Effector memory CD4-positive, alpha-beta T cell (primary cell): ENCODE measurements at regions not wholly inside any gene's neighbourhood (a gene's known extent, or its start where the extent isn't known, plus 50 kb on each side); places are given as distances from the start of the nearest gene placed in this dataset.

ENCODE experiments used
- DNase-seq, 3 donors: peaks; one replicate each; pipeline ENCODE4 v3.0.0-alpha.2; 2020
- H3K27ac ChIP-seq: 2 replicates; pipeline ENCODE4 v1.7.0; 2013; ENCODE audit warnings: mild to moderate bottlenecking, low read length, moderate library complexity; ENCODE audit not compliant: insufficient read depth, poor library complexity, severe bottlenecking
- H3K27me3 ChIP-seq: replicated peaks from 2 replicates; pipeline ENCODE4 v1.7.0; 2013; ENCODE audit warnings: mild to moderate bottlenecking, low read length; ENCODE audit not compliant: insufficient read depth, control insufficient read depth, poor library complexity, severe bottlenecking
- H3K36me3 ChIP-seq: 2 replicates; pipeline ENCODE4 v1.7.0; 2013; ENCODE audit warnings: mild to moderate bottlenecking, low read length, moderate library complexity; ENCODE audit not compliant: control insufficient read depth, insufficient read depth
- H3K4me1 ChIP-seq: 2 replicates; pipeline ENCODE4 v1.7.0; 2013; ENCODE audit warnings: low read length, mild to moderate bottlenecking; ENCODE audit not compliant: control insufficient read depth, insufficient read depth, poor library complexity, severe bottlenecking
- H3K4me3 ChIP-seq: 2 replicates; pipeline ENCODE4 v1.7.0; 2013; ENCODE audit warnings: low read length, low read depth, mild to moderate bottlenecking; ENCODE audit not compliant: insufficient read depth, poor library complexity, severe bottlenecking
- H3K9me3 ChIP-seq: 2 replicates; pipeline ENCODE4 v1.7.0; 2013; ENCODE audit warnings: mild to moderate bottlenecking, low read length, moderate library complexity; ENCODE audit not compliant: control insufficient read depth

GRCh38 chr13:40223585-40223984 is 442.9 kb downstream of the FOXO1 start:
- H3K27ac ChIP-seq, result no peak overlapping the region
- no peaks in the 10 kb centered on the region for H3K9me3 ChIP-seq
- peaks cover 32% of the 10 kb centered on the region for H3K4me1 ChIP-seq
- no peaks in the 10 kb centered on the region for H3K27me3 ChIP-seq
- DNase-seq, result no peak
- no peak overlapping the region for H3K4me3 ChIP-seq
- H3K36me3 ChIP-seq, result no peaks in the 10 kb centered on the region

GRCh38 chr13:40228496-40228895 is 437.9 kb downstream of the FOXO1 start:
- no peak overlapping the region for H3K4me3 ChIP-seq
- no peak overlapping the region for H3K27ac ChIP-seq
- H3K36me3 ChIP-seq, result no peaks in the 10 kb centered on the region
- H3K27me3 ChIP-seq, result no peaks in the 10 kb centered on the region
- DNase-seq, result no peak
- no peaks in the 10 kb centered on the region for H3K4me1 ChIP-seq
- H3K9me3 ChIP-seq, result no peaks in the 10 kb centered on the region

- DNase-seq, result no peak
- H3K4me3 ChIP-seq, result no peak overlapping the region
- no peaks in the 10 kb centered on the region for H3K36me3 ChIP-seq
- H3K27ac ChIP-seq, result no peak overlapping the region
- no peaks in the 10 kb centered on the region for H3K4me1 ChIP-seq
- H3K27me3 ChIP-seq, result no peaks in the 10 kb centered on the region
- H3K9me3 ChIP-seq, result no peaks in the 10 kb centered on the region
These were observed 437.5 kb downstream of the FOXO1 start for GRCh38 chr13:40228990-40229389.

- DNase-seq, result no peak
- Histone ChIP-seq H3K9me3 (no peaks in the 10 kb centered on the region), H3K27ac (no peak overlapping the region), H3K27me3 (no peaks in the 10 kb centered on the region), H3K36me3 (no peaks in the 10 kb centered on the region), H3K4me3 (no peak overlapping the region), H3K4me1 (no peaks in the 10 kb centered on the region)
These were observed 435.6 kb downstream of the FOXO1 start for GRCh38 chr13:40230833-40231266.

- DNase-seq, result no peak
These were observed 435.1 kb downstream of the FOXO1 start for GRCh38 chr13:40231311-40231710.

GRCh38 chr13:40231751-40232150 is 434.7 kb downstream of the FOXO1 start:
- H3K4me3 ChIP-seq, result no peak overlapping the region
- H3K4me1 ChIP-seq, result no peaks in the 10 kb centered on the region
- H3K27ac ChIP-seq, result no peak overlapping the region
- no peak for DNase-seq
- no peaks in the 10 kb centered on the region for H3K9me3 ChIP-seq
- H3K36me3 ChIP-seq, result no peaks in the 10 kb centered on the region
- no peaks in the 10 kb centered on the region for H3K27me3 ChIP-seq

More at GRCh38 chr13:40231311-40231710, 435.1 kb downstream of the FOXO1 start:
- H3K4me3 ChIP-seq, result no peak overlapping the region
- no peak overlapping the region for H3K27ac ChIP-seq
- no peaks in the 10 kb centered on the region for H3K4me1 ChIP-seq
- no peaks in the 10 kb centered on the region for H3K36me3 ChIP-seq
- H3K27me3 ChIP-seq, result no peaks in the 10 kb centered on the region
- no peaks in the 10 kb centered on the region for H3K9me3 ChIP-seq

GRCh38 chr13:40232311-40233040 is 434.0 kb downstream of the FOXO1 start:
- DNase-seq, result no peak
- Histone ChIP-seq H3K4me3 (no peak overlapping the region), H3K27me3 (no peaks in the 10 kb centered on the region), H3K27ac (no peak overlapping the region), H3K9me3 (no peaks in the 10 kb centered on the region), H3K4me1 (no peaks in the 10 kb centered on the region), H3K36me3 (no peaks in the 10 kb centered on the region)

GRCh38 chr13:40233731-40234195 is 432.7 kb downstream of the FOXO1 start:
- no peaks in the 10 kb centered on the region for H3K9me3 ChIP-seq
- H3K27ac ChIP-seq, result no peak overlapping the region
- H3K27me3 ChIP-seq, result no peaks in the 10 kb centered on the region
- H3K4me3 ChIP-seq, result no peak overlapping the region
- H3K4me1 ChIP-seq, result no peaks in the 10 kb centered on the region
- no peak for DNase-seq
- H3K36me3 ChIP-seq, result no peaks in the 10 kb centered on the region

GRCh38 chr13:40235160-40235796 is 431.2 kb downstream of the FOXO1 start:
- no peaks in the 10 kb centered on the region for H3K9me3 ChIP-seq
- no peak overlapping the region for H3K27ac ChIP-seq
- H3K36me3 ChIP-seq, result no peaks in the 10 kb centered on the region
- H3K4me1 ChIP-seq, result no peaks in the 10 kb centered on the region
- no peak for DNase-seq
- no peak overlapping the region for H3K4me3 ChIP-seq
- H3K27me3 ChIP-seq, result no peaks in the 10 kb centered on the region

- no peaks in the 10 kb centered on the region for H3K27me3 ChIP-seq
- H3K27ac ChIP-seq, result no peak overlapping the region
These were observed 429.8 kb downstream of the FOXO1 start for GRCh38 chr13:40236566-40237168.

More at GRCh38 chr13:40236566-40237168, 429.8 kb downstream of the FOXO1 start:
- Histone ChIP-seq H3K4me3 (no peak overlapping the region), H3K36me3 (no peaks in the 10 kb centered on the region), H3K9me3 (no peaks in the 10 kb centered on the region), H3K4me1 (no peaks in the 10 kb centered on the region)
- no peak for DNase-seq
